ENCODE measurements at regions not wholly inside any gene's neighbourhood (a gene's known extent, or its start where the extent isn't known, plus 50 kb on each side); places are given as distances from the start of the nearest gene placed in this dataset.
A peak's percentile ranks its signal among the peaks of the same experiment; 100 is the strongest.

GRCh38 chr5:167254132-167254531 lies 1037.3 kb upstream of the WWC1 start:
- DNase-seq (no peak), ATAC-seq (no peak)
- TF ChIP-seq CTCF (IDR thresholded peaks at IDR 0.05) (no peak), POLR2A (IDR thresholded peaks at IDR 0.05) (no peak)
- H3K27me3 ChIP-seq = no peaks in the 10 kb centered on the region
- no peak overlapping the region for H3K27ac ChIP-seq
- no peak overlapping the region for H3K4me3 ChIP-seq
- WGBS (ENCODE audit: insufficient coverage, low coverage, low lambda C conversion rate, missing lambda C conversion rate) = 79% methylated on average over 3 of the region's 3 CpGs
- intact Hi-C loops (cut with DNase I) = no loop called here
- no peaks in the 10 kb centered on the region for H3K9me3 ChIP-seq
- H3K36me3 ChIP-seq = no peaks in the 10 kb centered on the region
- H3K4me1 ChIP-seq = peaks cover 0 to 6% (median 0%) of the 10 kb centered on the region in 4 donors

GRCh38 chr5:167255926-167256325 lies 1035.5 kb upstream of the WWC1 start:
- Histone ChIP-seq H3K27ac (no peak overlapping the region), H3K4me3 (no peak overlapping the region), H3K27me3 (no peaks in the 10 kb centered on the region), H3K4me1 (peaks cover 0 to 6% (median 0%) of the 10 kb centered on the region in 4 donors), H3K9me3 (no peaks in the 10 kb centered on the region), H3K36me3 (no peaks in the 10 kb centered on the region)
- TF ChIP-seq POLR2A (IDR thresholded peaks at IDR 0.05) = no peak
- TF ChIP-seq CTCF (IDR thresholded peaks at IDR 0.05) = no peak
- intact Hi-C loops (cut with DNase I) = no loop called here
- no peak for DNase-seq
- WGBS (ENCODE audit: insufficient coverage, low coverage, low lambda C conversion rate, missing lambda C conversion rate) = 89% methylated on average over 2 of the region's 2 CpGs
- no peak for ATAC-seq

- TF ChIP-seq CTCF (IDR thresholded peaks at IDR 0.05) (no peak), POLR2A (IDR thresholded peaks at IDR 0.05) (no peak)
- no peak overlapping the region for H3K27ac ChIP-seq
- no peaks in the 10 kb centered on the region for H3K9me3 ChIP-seq
- DNase-seq (no peak), ATAC-seq (no peak)
- no peaks in the 10 kb centered on the region for H3K27me3 ChIP-seq
- no peak overlapping the region for H3K4me3 ChIP-seq
- H3K4me1 ChIP-seq = no peaks in the 10 kb centered on the region
- H3K36me3 ChIP-seq = no peaks in the 10 kb centered on the region
- intact Hi-C loops (cut with DNase I) = no loop called here
- 57% methylated on average over 2 of the region's 2 CpGs for WGBS (ENCODE audit: insufficient coverage, low coverage, low lambda C conversion rate, missing lambda C conversion rate)
These were observed 1031.6 kb upstream of the WWC1 start for GRCh38 chr5:167259806-167260205.

GRCh38 chr5:167261309-167262100 lies 1029.9 kb upstream of the WWC1 start:
- TF ChIP-seq POLR2A (IDR thresholded peaks at IDR 0.05) = no peak
- peak; percentile 6 to 47 (median 40) for TF ChIP-seq CTCF (IDR thresholded peaks at IDR 0.05)
- H3K4me1 ChIP-seq = no peaks in the 10 kb centered on the region
- no peaks in the 10 kb centered on the region for H3K27me3 ChIP-seq
- WGBS (ENCODE audit: insufficient coverage, low coverage, low lambda C conversion rate, missing lambda C conversion rate) = 56% methylated on average over 3 of the region's 3 CpGs
- no peak for DNase-seq
- ATAC-seq = peak; percentile 46 to 72 (median 58)
- intact Hi-C loops (cut with DNase I) = no loop called here
- no peaks in the 10 kb centered on the region for H3K9me3 ChIP-seq
- H3K36me3 ChIP-seq = no peaks in the 10 kb centered on the region
- no peak overlapping the region for H3K4me3 ChIP-seq
- no peak overlapping the region for H3K27ac ChIP-seq
